T-helper 1 cell (primary cell): ENCODE measurements at regions not wholly inside any gene's neighbourhood (a gene's known extent, or its start where the extent isn't known, plus 50 kb on each side); places are given as distances from the start of the nearest gene placed in this dataset.
A peak's percentile ranks its signal among the peaks of the same experiment; 100 is the strongest.

Experiments
- DNase-seq, 5 donors: peaks; one replicate each; pipeline ENCODE4 v3.0.0-alpha.2; 2012 to 2020

- no peak for DNase-seq
Measured at GRCh38 chr7:85775431-85775830, 588.6 kb upstream of the SEMA3D start.

DNA sequence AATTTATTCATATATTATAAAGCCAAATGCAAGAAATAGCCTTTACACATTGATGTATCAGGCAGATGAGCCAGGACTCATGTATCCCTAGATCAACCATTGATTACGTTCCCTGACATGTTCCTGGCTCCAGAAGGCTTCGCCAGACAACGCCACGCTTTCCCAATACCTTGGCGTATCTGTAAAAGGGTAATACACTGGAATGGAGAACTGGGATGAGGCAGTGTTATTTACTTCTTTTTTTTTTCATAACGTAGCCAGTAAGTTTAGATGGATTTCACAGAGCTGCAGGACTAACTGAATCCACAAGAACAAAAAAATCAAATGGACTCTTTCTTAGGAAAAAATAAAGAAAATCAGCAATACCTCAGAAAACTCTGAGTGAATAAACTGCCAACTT is 588.1 kb upstream of the SEMA3D start:
- DNase-seq: no peak

GRCh38 chr7:85773116-85773728 is 586.4 kb upstream of the SEMA3D start:
- DNase-seq: no peak

DNA sequence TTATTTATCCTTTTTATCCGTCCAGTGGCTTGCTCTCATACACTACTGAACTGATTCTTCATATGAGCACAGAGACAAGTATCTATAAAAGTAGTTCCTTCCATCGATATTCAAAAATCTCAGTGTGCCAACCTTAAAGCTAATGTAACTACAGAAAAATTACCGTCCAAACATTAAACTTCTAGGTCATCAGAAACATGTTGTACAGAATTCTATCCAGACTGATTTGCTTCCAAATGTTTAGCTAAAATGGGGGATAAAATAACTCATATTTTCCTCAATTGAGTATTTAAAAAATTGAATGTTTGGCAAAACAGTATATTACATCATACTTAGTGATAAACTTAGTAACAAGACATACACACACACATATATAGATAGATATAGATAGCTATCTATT is 584.7 kb upstream of the SEMA3D start:
- DNase-seq: no peak

- DNase-seq: no peak
Measured at GRCh38 chr7:85770332-85770731, 583.5 kb upstream of the SEMA3D start.

- DNase-seq: no peak
Measured at GRCh38 chr7:85765698-85766298, 578.9 kb upstream of the SEMA3D start.

GRCh38 chr7:85764034-85764433 is 577.2 kb upstream of the SEMA3D start:
- DNase-seq: no peak

DNA sequence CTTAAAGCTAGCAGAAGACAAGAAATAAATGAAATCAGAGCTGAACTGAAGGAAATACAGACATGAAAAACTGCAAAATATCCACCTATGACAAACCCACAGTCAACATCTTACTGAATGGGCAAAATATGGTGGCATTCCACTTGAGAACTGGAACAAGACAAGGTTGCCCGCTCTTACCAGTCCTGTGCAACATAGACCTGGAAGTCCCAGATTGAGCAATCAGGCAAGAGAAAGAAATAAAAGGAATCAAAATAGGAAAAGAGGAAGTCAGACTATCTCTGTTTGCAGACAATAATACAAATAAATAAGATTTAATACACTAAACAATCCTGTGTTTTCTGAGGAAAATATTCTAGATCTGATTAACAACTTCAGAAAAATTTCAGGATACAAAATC is 570.5 kb upstream of the SEMA3D start:
- DNase-seq: no peak

DNA sequence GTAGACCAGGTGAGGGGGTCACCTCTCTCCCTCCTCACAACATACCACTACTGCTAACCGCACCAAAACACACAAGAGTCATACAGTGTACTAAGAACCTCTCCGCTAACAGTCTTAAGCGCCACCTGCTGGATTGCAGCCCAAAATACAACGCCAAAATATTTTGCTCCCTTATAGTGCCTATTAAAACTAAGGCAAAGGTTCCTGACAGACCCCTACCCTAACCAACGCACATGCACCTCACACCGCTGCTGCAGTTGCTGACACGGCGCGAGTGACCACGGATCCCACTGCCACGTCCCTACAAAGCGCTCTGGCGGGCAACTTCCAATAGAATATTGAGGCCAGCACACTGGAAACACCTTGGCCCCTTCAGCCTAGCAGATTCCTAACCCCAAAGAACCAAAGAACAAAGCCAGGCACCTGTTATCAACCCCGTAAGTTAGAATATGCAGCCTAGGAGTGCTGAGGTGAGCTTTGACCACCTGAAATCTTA is 563.6 kb upstream of the SEMA3D start:
- DNase-seq: peak in 1 of 5 donors; percentile 2

DNA sequence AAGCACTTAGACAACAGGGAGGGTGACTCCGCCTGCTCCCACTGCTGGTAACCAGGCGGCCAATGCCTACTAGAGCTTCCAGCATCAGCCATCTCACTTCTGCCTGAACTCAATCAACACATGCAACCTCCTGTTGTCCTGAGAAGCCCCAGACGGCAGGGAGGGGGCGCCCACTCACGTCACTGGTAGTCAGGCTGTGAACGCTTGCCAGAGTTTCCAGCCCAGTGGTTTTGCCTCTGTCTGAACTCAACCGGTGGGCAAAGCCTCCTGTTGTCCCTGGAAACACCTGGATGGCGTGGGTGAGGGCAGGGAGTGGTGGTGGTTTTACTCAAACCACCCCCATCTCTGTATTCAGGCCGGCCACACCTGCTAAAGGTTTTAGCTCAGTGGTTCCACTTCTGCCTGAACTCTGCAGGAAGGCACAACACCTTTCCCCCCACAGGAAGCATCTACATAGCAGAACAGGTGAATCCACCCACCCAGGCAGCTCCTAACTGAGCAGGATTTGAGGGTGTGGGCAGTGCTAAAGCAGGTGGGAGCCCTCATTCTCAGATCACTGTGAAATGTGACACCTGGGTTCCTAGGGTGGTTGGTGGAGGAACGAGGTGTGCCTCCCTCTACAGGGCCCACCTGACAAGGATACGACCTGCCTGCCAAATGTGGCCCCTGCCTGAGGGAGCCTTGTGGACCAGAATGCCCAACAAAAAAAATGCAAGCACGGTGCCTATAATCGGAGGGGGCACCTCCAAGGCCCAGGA is 563.0 kb upstream of the SEMA3D start:
- no peak for DNase-seq

DNA sequence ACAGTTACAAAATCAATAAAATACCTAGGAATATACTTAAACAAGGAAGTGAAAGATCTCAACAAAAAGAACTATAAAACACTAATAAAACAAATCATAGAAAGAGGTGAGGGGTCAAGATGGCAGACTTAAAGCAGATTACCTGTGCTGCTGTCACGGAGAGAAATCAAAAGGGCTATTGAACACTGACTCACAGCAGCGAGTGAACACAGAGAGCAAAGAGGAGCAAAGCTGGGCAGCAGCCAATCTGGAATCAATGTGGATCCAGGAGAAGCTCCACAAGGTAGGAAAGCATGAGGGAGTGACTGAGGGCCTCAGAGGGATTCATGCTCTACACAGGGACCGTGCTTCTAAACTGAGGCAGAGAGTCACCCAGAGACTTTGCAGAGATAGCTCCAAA is 562.0 kb upstream of the SEMA3D start:
- no peak for DNase-seq

GRCh38 chr7:85737426-85737825 is 550.6 kb upstream of the SEMA3D start:
- no peak for DNase-seq

DNA sequence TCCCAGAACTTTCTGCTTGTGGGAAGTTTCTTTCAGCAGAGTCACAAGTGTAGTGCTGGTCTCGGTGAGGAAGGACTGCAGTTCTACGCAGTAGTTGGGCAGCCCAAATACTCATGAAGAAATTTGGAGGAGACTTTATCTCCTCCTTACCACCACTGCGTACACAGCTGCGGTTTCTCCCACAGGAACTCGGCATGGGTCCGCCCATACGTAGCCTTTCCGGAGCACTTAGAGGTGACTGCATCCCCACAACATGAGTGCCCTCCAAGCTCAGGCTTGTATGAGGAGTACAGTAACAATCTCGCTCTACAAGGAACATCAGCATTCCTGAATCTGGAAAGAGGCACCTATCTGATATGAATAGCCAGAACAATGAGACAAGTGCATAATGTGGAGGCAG is 549.2 kb upstream of the SEMA3D start:
- no peak for DNase-seq

DNA sequence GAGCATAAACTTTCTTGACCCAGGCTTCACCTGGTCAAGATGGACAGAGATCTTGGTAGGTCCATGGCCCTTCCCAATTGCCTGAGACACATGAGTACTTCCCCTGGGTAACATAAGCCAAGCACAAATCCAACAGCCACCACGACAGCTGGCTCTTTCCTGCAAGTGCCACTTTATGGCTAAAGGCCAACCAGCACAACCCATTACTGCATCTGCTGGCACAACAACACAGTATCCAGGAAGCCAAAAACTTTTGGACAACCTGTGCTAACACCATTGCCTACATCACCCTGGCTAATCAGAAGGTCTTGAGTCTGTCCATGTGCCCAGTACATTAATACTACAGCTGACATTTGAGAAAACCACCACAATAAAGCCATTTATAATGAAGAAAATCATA is 548.0 kb upstream of the SEMA3D start:
- no peak for DNase-seq

- no peak for DNase-seq
Measured at GRCh38 chr7:85733169-85733915, 546.5 kb upstream of the SEMA3D start.

GRCh38 chr7:85730012-85730411 is 543.2 kb upstream of the SEMA3D start:
- no peak for DNase-seq

DNA sequence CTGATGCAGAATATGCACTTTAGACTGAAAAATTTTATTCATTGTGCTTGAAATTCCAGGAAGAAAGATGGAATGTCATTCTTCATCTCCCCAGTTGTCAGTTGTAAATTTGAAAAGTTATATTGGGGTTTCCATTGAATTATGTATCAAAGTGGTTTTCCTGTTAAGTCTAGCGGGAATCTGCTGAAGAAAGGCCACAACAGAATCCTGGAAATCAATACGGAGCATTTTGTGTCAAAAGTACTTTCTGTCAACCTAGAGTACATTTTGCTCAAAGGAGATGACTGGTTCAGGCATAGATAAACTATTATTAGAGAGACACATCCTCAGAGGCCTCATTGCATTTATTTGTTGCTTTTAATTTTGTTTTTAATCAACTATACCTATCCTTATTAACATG is 538.2 kb upstream of the SEMA3D start:
- DNase-seq: no peak

GRCh38 chr7:85719981-85720953 is 533.4 kb upstream of the SEMA3D start:
- no peak for DNase-seq

DNA sequence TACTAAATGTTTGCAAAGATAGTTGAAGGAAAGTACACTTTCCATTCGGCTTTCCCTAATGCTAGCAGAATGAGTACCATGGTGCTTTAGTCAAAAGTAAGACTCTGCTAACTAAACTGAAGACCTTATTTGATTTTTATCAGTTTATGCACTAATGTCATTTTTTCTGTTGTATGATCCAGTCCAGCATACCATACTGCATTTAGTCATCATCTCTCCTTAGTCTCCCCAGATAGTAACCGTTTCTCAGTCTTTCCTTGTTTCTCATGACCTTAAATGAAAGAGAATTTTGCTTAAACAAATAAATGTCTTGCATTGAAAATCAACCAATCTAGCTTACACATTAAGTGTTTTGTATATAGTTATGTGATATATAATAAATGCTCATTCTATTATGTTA is 529.5 kb upstream of the SEMA3D start:
- DNase-seq: no peak

DNA sequence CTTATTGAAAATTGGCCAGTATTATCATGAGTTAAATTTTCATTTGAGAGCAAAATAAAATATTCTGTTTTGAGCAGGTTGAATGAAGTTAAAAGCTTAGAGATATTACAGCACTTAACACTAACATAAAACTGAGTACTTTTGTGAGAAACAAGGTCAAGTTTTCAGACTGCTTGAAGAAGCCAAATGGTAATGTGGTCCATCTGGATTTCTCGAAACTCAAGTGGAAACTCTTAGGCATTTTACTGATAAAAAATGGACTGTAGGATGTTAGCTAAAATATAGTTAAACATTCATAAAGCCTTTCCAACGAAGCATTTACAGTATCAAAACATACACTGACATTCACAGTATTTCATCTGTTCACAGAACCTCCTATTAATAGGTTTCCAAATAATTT is 528.1 kb upstream of the SEMA3D start:
- DNase-seq: no peak

DNA sequence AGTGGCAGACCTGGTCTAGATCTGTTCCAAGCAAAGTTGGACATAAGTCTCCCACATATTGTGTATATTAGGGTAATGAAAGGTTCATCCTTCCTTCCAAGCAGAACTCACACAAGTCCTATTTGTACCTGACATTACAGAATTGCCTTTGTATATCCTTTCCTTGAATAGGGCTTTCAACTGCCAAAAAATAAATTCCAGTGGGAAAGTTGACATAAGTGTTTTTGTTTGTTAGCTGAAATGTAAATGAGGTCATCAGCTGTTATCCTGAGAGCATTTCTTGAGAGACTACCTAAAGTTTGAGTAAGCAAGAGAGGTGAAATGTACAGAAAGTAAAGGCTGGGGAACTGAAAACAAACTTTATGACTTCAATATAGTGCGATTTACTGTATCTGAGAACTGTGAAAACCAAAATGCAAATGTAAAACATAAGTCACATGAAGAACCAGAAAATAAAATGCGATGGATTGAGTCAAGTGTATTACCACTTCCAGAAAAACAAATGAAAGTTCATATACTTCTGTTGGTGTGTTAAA is 527.3 kb upstream of the SEMA3D start:
- no peak for DNase-seq

GRCh38 chr7:85713171-85713570 is 526.3 kb upstream of the SEMA3D start:
- DNase-seq: no peak
